Osteoblast (primary cell): ENCODE measurements at regions not wholly inside any gene's neighbourhood (a gene's known extent, or its start where the extent isn't known, plus 50 kb on each side); places are given as distances from the start of the nearest gene placed in this dataset.

Source experiments
- DNase-seq: peaks from one replicate; pipeline ENCODE4 v3.0.0; 2011; ENCODE audit warnings: low spot score, mixed read lengths; ENCODE audit not compliant: insufficient read length; ENCODE audit errors: missing footprints
- H2AFZ ChIP-seq: 2 replicates; pipeline ENCODE4 v1.6.0; 2011; ENCODE audit warnings: mild to moderate bottlenecking, low read length
- H3K27ac ChIP-seq: 2 replicates; pipeline ENCODE4 v1.5.1; 2011; ENCODE audit warnings: mild to moderate bottlenecking, low read depth, low read length, moderate library complexity
- H3K27me3 ChIP-seq: 2 replicates; pipeline ENCODE4 v1.6.0; 2012; ENCODE audit warnings: mild to moderate bottlenecking, control low read depth, inconsistent platforms, low read length, moderate library complexity; ENCODE audit not compliant: insufficient read depth
- H3K36me3 ChIP-seq: 2 replicates; pipeline ENCODE4 v1.5.1; 2011; ENCODE audit warnings: mild to moderate bottlenecking, low read length, control low read depth, moderate library complexity; ENCODE audit not compliant: insufficient read depth
- H3K4me1 ChIP-seq: 2 replicates; pipeline ENCODE4 v1.5.1; 2011; ENCODE audit warnings: mild to moderate bottlenecking, low read length, control low read depth, moderate library complexity; ENCODE audit not compliant: insufficient read depth
- H3K4me2 ChIP-seq: 2 replicates; pipeline ENCODE4 v1.6.0; 2011; ENCODE audit warnings: mild to moderate bottlenecking, low read length; ENCODE audit not compliant: insufficient read depth
- H3K4me3 ChIP-seq: fragments of 200-600 bp; sonication (generic); 3 replicates; pipeline ENCODE4 v1.5.1; 2012; ENCODE audit warnings: mild to moderate bottlenecking, low read length, inconsistent platforms; ENCODE audit not compliant: insufficient read depth
- H3K79me2 ChIP-seq: 2 replicates; pipeline ENCODE4 v1.6.0; 2012; ENCODE audit warnings: mild to moderate bottlenecking, low read length, control low read depth, inconsistent platforms; ENCODE audit not compliant: insufficient read depth
- H3K9me3 ChIP-seq: 2 replicates; pipeline ENCODE4 v1.5.1; 2011; ENCODE audit warnings: low read depth, low read length, control low read depth
- H4K20me1 ChIP-seq: 2 replicates; pipeline ENCODE4 v1.6.0; 2012; ENCODE audit warnings: mild to moderate bottlenecking, low read length, control low read depth; ENCODE audit not compliant: insufficient read depth
- CTCF ChIP-seq: IDR thresholded peaks from 2 replicates; pipeline ENCODE4 v1.5.1; 2011; ENCODE audit warnings: mild to moderate bottlenecking, low read depth, low read length, moderate library complexity; ENCODE audit errors: extremely low read depth

GRCh38 chr2:81242501-81242900, 937.9 kb upstream of the LRRTM1 start:
- H3K4me2 ChIP-seq, result no peak overlapping the region
- H3K36me3 ChIP-seq, result no peaks in the 10 kb centered on the region
- no peaks in the 10 kb centered on the region for H4K20me1 ChIP-seq
- DNase-seq, result no peak
- H3K79me2 ChIP-seq, result no peaks in the 10 kb centered on the region
- H3K27me3 ChIP-seq, result no peaks in the 10 kb centered on the region
- no peaks in the 10 kb centered on the region for H3K9me3 ChIP-seq
- H2AFZ ChIP-seq, result no peak overlapping the region
- no peak overlapping the region for H3K27ac ChIP-seq
- TF ChIP-seq CTCF, result no peak
- no peak overlapping the region for H3K4me3 ChIP-seq
- H3K4me1 ChIP-seq, result no peaks in the 10 kb centered on the region

- no peak overlapping the region for H3K4me2 ChIP-seq
- H4K20me1 ChIP-seq, result no peaks in the 10 kb centered on the region
- DNase-seq, result no peak
Measured at GRCh38 chr2:81238462-81238861, 933.9 kb upstream of the LRRTM1 start.

GRCh38 chr2:81235601-81236000, 931.0 kb upstream of the LRRTM1 start:
- H3K36me3 ChIP-seq, result no peaks in the 10 kb centered on the region
- no peaks in the 10 kb centered on the region for H4K20me1 ChIP-seq
- H3K27me3 ChIP-seq, result no peaks in the 10 kb centered on the region
- no peak overlapping the region for H2AFZ ChIP-seq
- H3K79me2 ChIP-seq, result no peaks in the 10 kb centered on the region
- H3K9me3 ChIP-seq, result peaks cover 2% of the 10 kb centered on the region
- H3K4me1 ChIP-seq, result no peaks in the 10 kb centered on the region
- DNase-seq, result no peak
- TF ChIP-seq CTCF, result no peak
- no peak overlapping the region for H3K4me2 ChIP-seq
- H3K4me3 ChIP-seq, result no peak overlapping the region
- H3K27ac ChIP-seq, result no peak overlapping the region

More at GRCh38 chr2:81238462-81238861, 933.9 kb upstream of the LRRTM1 start:
- no peak overlapping the region for H2AFZ ChIP-seq
- H3K27ac ChIP-seq, result no peak overlapping the region
- H3K9me3 ChIP-seq, result peaks cover 2% of the 10 kb centered on the region
- no peak overlapping the region for H3K4me3 ChIP-seq
- no peak for TF ChIP-seq CTCF
- H3K36me3 ChIP-seq, result no peaks in the 10 kb centered on the region
- no peaks in the 10 kb centered on the region for H3K79me2 ChIP-seq
- H3K4me1 ChIP-seq, result no peaks in the 10 kb centered on the region
- H3K27me3 ChIP-seq, result no peaks in the 10 kb centered on the region

GRCh38 chr2:81234711-81235110, 930.2 kb upstream of the LRRTM1 start:
- DNase-seq, result no peak
- no peaks in the 10 kb centered on the region for H3K27me3 ChIP-seq
- no peak for TF ChIP-seq CTCF
- H3K4me3 ChIP-seq, result no peak overlapping the region
- peaks cover 2% of the 10 kb centered on the region for H3K9me3 ChIP-seq
- H3K4me2 ChIP-seq, result no peak overlapping the region
- no peak overlapping the region for H2AFZ ChIP-seq
- no peaks in the 10 kb centered on the region for H3K79me2 ChIP-seq
- no peaks in the 10 kb centered on the region for H4K20me1 ChIP-seq
- H3K4me1 ChIP-seq, result no peaks in the 10 kb centered on the region
- H3K27ac ChIP-seq, result no peak overlapping the region
- no peaks in the 10 kb centered on the region for H3K36me3 ChIP-seq
